WTC11 (cell line): ENCODE measurements at regions not wholly inside any gene's neighbourhood (a gene's known extent, or its start where the extent isn't known, plus 50 kb on each side); places are given as distances from the start of the nearest gene placed in this dataset.

Source experiments
- ATAC-seq: fragments of 200-7000 bp; cut with Tn5 transposase; 2 replicates; pipeline ENCODE4 v1.10.0; 2021; ENCODE audit warnings: mild to moderate bottlenecking, moderate library complexity
- CTCF ChIA-PET: fragments of 300-600 bp; sonication (Branson Sonifier 250); formaldehyde crosslinking; loops from one replicate; lab custom pipeline; 2021; ENCODE audit warnings: antibody characterized with exemption; lab: Charles Lee
- POLR2A ChIA-PET: fragments of 350-600 bp; sonication (Branson Sonifier 250); formaldehyde crosslinking; loops from one replicate; lab custom pipeline; 2021; ENCODE audit warnings: antibody characterized with exemption; lab: Charles Lee
- DNase-seq: peaks from one replicate; pipeline ENCODE4 v3.0.0; 2021; ENCODE audit warnings: low spot score
- H3K27ac Mint-ChIP-seq: 2 replicates; pipeline ENCODE4 v1.8.0; 2021; ENCODE audit warnings: mixed read lengths
- H3K27me3 Mint-ChIP-seq: 2 replicates; pipeline ENCODE4 v1.8.0; 2021; ENCODE audit warnings: low read depth, mild to moderate bottlenecking, moderate library complexity, mixed read lengths
- H3K36me3 Mint-ChIP-seq: 2 replicates; pipeline ENCODE4 v1.8.0; 2021; ENCODE audit warnings: mixed read lengths
- H3K4me1 Mint-ChIP-seq: 2 replicates; pipeline ENCODE4 v1.8.0; 2022; ENCODE audit warnings: mixed read lengths
- H3K4me3 Mint-ChIP-seq: 2 replicates; pipeline ENCODE4 v1.8.0; 2021; ENCODE audit warnings: mild to moderate bottlenecking, moderate library complexity, mixed read lengths
- H3K9me3 Mint-ChIP-seq: 2 replicates; pipeline ENCODE4 v1.8.0; 2021; ENCODE audit warnings: mixed read lengths
- ATF3 ChIP-seq: sonication (generic); formaldehyde crosslinking; conservative IDR thresholded peaks from 2 replicates; pipeline ENCODE4 v1.8.1; 2022; ENCODE audit warnings: mild to moderate bottlenecking, missing genetic modification reagents
- CREB1 ChIP-seq: sonication (generic); formaldehyde crosslinking; IDR thresholded peaks from 2 replicates; pipeline ENCODE4 v1.8.0; 2023; ENCODE audit warnings: mild to moderate bottlenecking, missing genetic modification reagents
- E2F1 ChIP-seq: sonication (generic); formaldehyde crosslinking; IDR thresholded peaks from 2 replicates; pipeline ENCODE4 v1.8.0; 2022; ENCODE audit warnings: mild to moderate bottlenecking, missing genetic modification reagents
- ERG ChIP-seq: fragments of 250-450 bp; sonication (Bioruptor Pico); IDR thresholded peaks from 2 replicates; pipeline ENCODE4 v1.8.0; 2021; ENCODE audit warnings: mild to moderate bottlenecking
- ESRRA ChIP-seq: sonication (generic); formaldehyde crosslinking; IDR thresholded peaks from 2 replicates; pipeline ENCODE4 v1.8.1; 2022; ENCODE audit warnings: mild to moderate bottlenecking, missing genetic modification reagents, borderline replicate concordance
- ETV6 ChIP-seq: sonication (generic); formaldehyde crosslinking; IDR thresholded peaks from 2 replicates; pipeline ENCODE4 v1.8.1; 2022; ENCODE audit warnings: mild to moderate bottlenecking, missing genetic modification reagents
- FOXJ3 ChIP-seq: sonication (generic); formaldehyde crosslinking; IDR thresholded peaks from 2 replicates; pipeline ENCODE4 v1.9.0; 2021; ENCODE audit warnings: missing genetic modification reagents, mild to moderate bottlenecking, borderline replicate concordance
- IRF2 ChIP-seq: sonication (generic); formaldehyde crosslinking; IDR thresholded peaks from 2 replicates; pipeline ENCODE4 v1.8.0; 2022; ENCODE audit warnings: low read depth, missing genetic modification reagents, borderline replicate concordance
- JUN ChIP-seq: sonication (generic); formaldehyde crosslinking; IDR thresholded peaks from 2 replicates; pipeline ENCODE4 v1.8.0; 2023; ENCODE audit warnings: mild to moderate bottlenecking, missing genetic modification reagents
- MLX ChIP-seq: sonication (generic); formaldehyde crosslinking; IDR thresholded peaks from 2 replicates; pipeline ENCODE4 v1.8.1; 2023; ENCODE audit warnings: mild to moderate bottlenecking, missing genetic modification reagents, moderate library complexity
- NFYB ChIP-seq: sonication (generic); formaldehyde crosslinking; conservative IDR thresholded peaks from 2 replicates; pipeline ENCODE4 v1.8.0; 2022; ENCODE audit warnings: low read depth, missing genetic modification reagents
- NR1H2 ChIP-seq: sonication (generic); formaldehyde crosslinking; IDR thresholded peaks from 2 replicates; pipeline ENCODE4 v1.9.0; 2021; ENCODE audit warnings: mild to moderate bottlenecking, moderate library complexity, missing genetic modification reagents
- NR3C1 ChIP-seq: sonication (generic); formaldehyde crosslinking; conservative IDR thresholded peaks from 2 replicates; pipeline ENCODE4 v1.8.1; 2023; ENCODE audit warnings: low read depth, mild to moderate bottlenecking, missing genetic modification reagents
- OVOL2 ChIP-seq: fragments of 250-450 bp; sonication (Bioruptor Pico); IDR thresholded peaks from 2 replicates; pipeline ENCODE4 v1.9.0; 2021; ENCODE audit warnings: mild to moderate bottlenecking, borderline replicate concordance
- PRDM15 ChIP-seq: sonication (generic); formaldehyde crosslinking; IDR thresholded peaks from 2 replicates; pipeline ENCODE4 v1.8.0; 2022; ENCODE audit warnings: missing genetic modification reagents
- SMAD4 ChIP-seq: sonication (generic); formaldehyde crosslinking; IDR thresholded peaks from 2 replicates; pipeline ENCODE4 v1.8.0; 2022; ENCODE audit warnings: mild to moderate bottlenecking, missing genetic modification reagents
- SOX15 ChIP-seq: fragments of 250-450 bp; sonication (Bioruptor Pico); IDR thresholded peaks from 2 replicates; pipeline ENCODE4 v1.9.0; 2021; ENCODE audit warnings: mild to moderate bottlenecking
- TEAD4 ChIP-seq: sonication (generic); formaldehyde crosslinking; IDR thresholded peaks from 2 replicates; pipeline ENCODE4 v1.8.0; 2022; ENCODE audit warnings: mild to moderate bottlenecking, missing genetic modification reagents
- TP53 ChIP-seq: sonication (generic); formaldehyde crosslinking; IDR thresholded peaks from 2 replicates; pipeline ENCODE4 v1.8.1; 2023; ENCODE audit warnings: mild to moderate bottlenecking, missing genetic modification reagents
- ZBTB21 ChIP-seq: sonication (generic); formaldehyde crosslinking; IDR thresholded peaks from 2 replicates; pipeline ENCODE4 v1.8.1; 2023; ENCODE audit warnings: mild to moderate bottlenecking, missing genetic modification reagents, borderline replicate concordance
- ZNF219 ChIP-seq: sonication (generic); formaldehyde crosslinking; IDR thresholded peaks from 2 replicates; pipeline ENCODE4 v1.8.0; 2023; ENCODE audit warnings: missing genetic modification reagents, mild to moderate bottlenecking, borderline replicate concordance
- ZNF423 ChIP-seq: fragments of 250-450 bp; sonication (Bioruptor Pico); IDR thresholded peaks from 2 replicates; pipeline ENCODE4 v2.1.2; 2022; ENCODE audit warnings: mild to moderate bottlenecking, moderate library complexity
- ZNF512 ChIP-seq: sonication (generic); formaldehyde crosslinking; IDR thresholded peaks from 2 replicates; pipeline ENCODE4 v1.8.1; 2022; ENCODE audit warnings: missing genetic modification reagents, borderline replicate concordance
- ZSCAN18 ChIP-seq: fragments of 250-450 bp; sonication (Bioruptor Pico); IDR thresholded peaks from 2 replicates; pipeline ENCODE4 v2.1.2; 2022; ENCODE audit warnings: mild to moderate bottlenecking, moderate library complexity

- no peak for TF ChIP-seq ZNF512 (CRISPR knock-in tag)
- TF ChIP-seq ZNF219 (CRISPR knock-in tag), result no peak
- TF ChIP-seq ZNF423 (CRISPR knock-in tag), result no peak
- no peak for TF ChIP-seq MLX (CRISPR knock-in tag)
- no peak for TF ChIP-seq TEAD4 (CRISPR knock-in tag)
- no peak for TF ChIP-seq ZSCAN18 (CRISPR knock-in tag)
- no peak for TF ChIP-seq ERG (CRISPR knock-in tag)
- no peak for TF ChIP-seq OVOL2 (CRISPR knock-in tag)
- TF ChIP-seq ATF3 (CRISPR knock-in tag), result no peak
- TF ChIP-seq, all 79 proteins: peak for 0
Measured at GRCh38 chr17:13393841-13394710, 207.7 kb downstream of the HS3ST3A1 start (continued).

GRCh38 chr17:13387952-13388351, 213.8 kb downstream of the HS3ST3A1 start:
- Mint-ChIP-seq H3K36me3 (no peaks in the 10 kb centered on the region), H3K27me3 (no peaks in the 10 kb centered on the region), H3K27ac (no peak overlapping the region), H3K4me3 (no peak overlapping the region), H3K9me3 (peaks cover 4% of the 10 kb centered on the region; the same call in 1 of the 2 replicates), H3K4me1 (no peaks in the 10 kb centered on the region)
- no peak for ATAC-seq
- DNase-seq, result no peak
- ChIA-PET CTCF (no interaction called here), POLR2A (no interaction called here)
- TF ChIP-seq ETV6 (CRISPR knock-in tag), result no peak
- TF ChIP-seq TP53, result no peak
- TF ChIP-seq NFYB (CRISPR knock-in tag), result no peak
- no peak for TF ChIP-seq JUN (CRISPR knock-in tag)
- no peak for TF ChIP-seq FOXJ3
- no peak for TF ChIP-seq IRF2 (CRISPR knock-in tag)
- TF ChIP-seq SOX15, result no peak
- TF ChIP-seq SMAD4, result no peak
- no peak for TF ChIP-seq ESRRA (CRISPR knock-in tag)
- no peak for TF ChIP-seq CREB1
- TF ChIP-seq ZBTB21 (CRISPR knock-in tag), result no peak
- TF ChIP-seq E2F1 (CRISPR knock-in tag), result no peak
- TF ChIP-seq PRDM15 (CRISPR knock-in tag), result no peak
- no peak for TF ChIP-seq ZNF219 (CRISPR knock-in tag)
- no peak for TF ChIP-seq NR1H2 (CRISPR knock-in tag)
- no peak for TF ChIP-seq NR3C1 (CRISPR knock-in tag)
